Mucosa of descending colon (tissue), 3 donors: ENCODE measurements at regions not wholly inside any gene's neighbourhood (a gene's known extent, or its start where the extent isn't known, plus 50 kb on each side); places are given as distances from the start of the nearest gene placed in this dataset.

Experiments
- ATAC-seq: fragments of 200-7000 bp; cut with Tn5 transposase; one replicate; pipeline ENCODE4 v1.9.1; 2020; ENCODE audit warnings: mild to moderate bottlenecking, moderate library complexity
- DNase-seq, 3 donors: peaks; one replicate each; pipeline ENCODE4 v3.0.0-alpha.2; 2020
- H3K36me3 ChIP-seq: fragments of 200-600 bp; one replicate; pipeline ENCODE4 v1.8.0; 2021; ENCODE audit warnings: low read depth, mild to moderate bottlenecking
- H3K4me1 ChIP-seq: fragments of 200-600 bp; one replicate; pipeline ENCODE4 v1.8.0; 2021; ENCODE audit warnings: low read depth, mild to moderate bottlenecking
- H3K4me3 ChIP-seq: fragments of 200-600 bp; one replicate; pipeline ENCODE4 v1.8.0; 2021; ENCODE audit warnings: mild to moderate bottlenecking
- H3K9me3 ChIP-seq: fragments of 200-600 bp; one replicate; pipeline ENCODE4 v1.8.0; 2021; ENCODE audit warnings: mild to moderate bottlenecking
- CTCF ChIP-seq: fragments of 200-600 bp; IDR thresholded peaks from one replicate; pipeline ENCODE4 v1.8.0; 2022; ENCODE audit warnings: antibody characterized with exemption, mild to moderate bottlenecking
- intact Hi-C, 2 donors: fragments of 100-400 bp; cut with DNase I in 1 of 2; cut with micrococcal nuclease in 1 of 2; formaldehyde crosslinking; loops; one replicate each; pipeline versions ENCODE4 v1.11.0 to v1.11.1; 2022; cut with DNase I, micrococcal nuclease
- donor health status: DM: no; HTN: no; CAD: no; lungs with moderate emphysema.
- donor health status: DM: no; HTN: no; CAD: no.
- donor health status: DM: no; HTN: yes; CAD: no.

GRCh38 chr2:51243892-51244535, 212.1 kb upstream of the NRXN1 start:
- Histone ChIP-seq H3K36me3 (no peaks in the 10 kb centered on the region), H3K4me1 (no peaks in the 10 kb centered on the region), H3K9me3 (no peaks in the 10 kb centered on the region), H3K4me3 (no peak overlapping the region)
- intact Hi-C loops: no loop called here
- TF ChIP-seq CTCF: no peak
- DNase-seq: no peak
- ATAC-seq: no peak

GRCh38 chr2:51237626-51238271, 205.8 kb upstream of the NRXN1 start:
- ATAC-seq: no peak
- no peak for DNase-seq
- Histone ChIP-seq H3K36me3 (no peaks in the 10 kb centered on the region), H3K4me1 (no peaks in the 10 kb centered on the region), H3K4me3 (no peak overlapping the region), H3K9me3 (peaks cover 2% of the 10 kb centered on the region)
- no peak for TF ChIP-seq CTCF
- intact Hi-C loops: no loop called here

DNA sequence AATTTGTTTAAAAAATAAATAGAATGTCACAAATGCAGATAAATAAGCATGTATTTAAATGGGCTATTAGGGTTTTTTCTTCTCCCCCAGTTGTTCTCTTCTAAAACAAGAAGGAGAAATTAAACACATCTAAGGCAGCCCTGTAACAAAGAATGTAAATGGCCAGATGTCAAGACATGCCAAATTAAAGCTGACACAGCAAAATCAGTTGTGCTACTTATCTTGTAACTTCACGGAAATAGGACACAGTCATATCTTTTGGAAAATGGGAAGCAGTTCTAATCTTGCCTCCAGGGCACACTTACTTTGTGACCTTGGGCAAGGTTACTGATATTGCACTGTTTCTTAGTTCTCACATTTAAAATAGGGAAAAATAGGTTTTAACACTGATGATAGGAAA, 200.1 kb upstream of the NRXN1 start:
- ATAC-seq (no peak), DNase-seq (no peak)
- Histone ChIP-seq H3K36me3 (no peaks in the 10 kb centered on the region), H3K4me1 (no peaks in the 10 kb centered on the region), H3K9me3 (peaks cover 8% of the 10 kb centered on the region), H3K4me3 (no peak overlapping the region)
- TF ChIP-seq CTCF: no peak
- intact Hi-C loops: no loop called here

- H3K4me3 ChIP-seq: no peak overlapping the region
- no peaks in the 10 kb centered on the region for H3K4me1 ChIP-seq
- peaks cover 8% of the 10 kb centered on the region for H3K9me3 ChIP-seq
- DNase-seq (no peak), ATAC-seq (no peak)
- intact Hi-C loops: no loop called here
- no peaks in the 10 kb centered on the region for H3K36me3 ChIP-seq
- no peak for TF ChIP-seq CTCF
These were observed 199.1 kb upstream of the NRXN1 start for GRCh38 chr2:51231071-51231470.

DNA sequence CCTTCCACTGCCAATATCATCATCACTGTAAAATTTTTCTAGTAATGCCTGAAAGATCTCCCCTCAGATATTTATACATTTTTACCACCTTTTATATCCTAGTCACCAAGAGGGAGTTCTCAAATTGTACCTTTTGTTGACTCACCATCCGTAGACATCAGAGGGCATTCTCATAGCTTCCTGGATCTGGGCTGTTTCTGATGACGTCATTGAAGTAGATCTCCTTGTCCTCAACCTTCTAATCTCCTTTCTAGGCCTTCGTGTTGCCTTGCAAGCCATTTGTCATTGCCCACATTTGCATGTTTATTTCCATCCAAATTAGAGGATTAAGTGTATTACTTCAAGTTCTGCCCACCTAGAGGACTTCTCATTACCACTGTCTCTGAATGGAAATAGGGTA, 193.4 kb upstream of the NRXN1 start:
- no peak for DNase-seq
- no peaks in the 10 kb centered on the region for H3K4me1 ChIP-seq
- TF ChIP-seq CTCF: no peak
- no peaks in the 10 kb centered on the region for H3K36me3 ChIP-seq
- H3K9me3 ChIP-seq: peaks cover 6% of the 10 kb centered on the region
- no peak overlapping the region for H3K4me3 ChIP-seq
- intact Hi-C loops: no loop called here
- ATAC-seq: no peak
